Gastrocnemius medialis (tissue), 4 donors: ENCODE measurements at regions not wholly inside any gene's neighbourhood (a gene's known extent, or its start where the extent isn't known, plus 50 kb on each side); places are given as distances from the start of the nearest gene placed in this dataset.

Source experiments
- CTCF ChIP-seq, 5 experiments: fragments of 450-650 bp in 3 of 5; fragments of 200-600 bp in 2 of 5; sonication (generic) in 2 of 5; IDR thresholded peaks in 4 of 5; conservative IDR thresholded peaks in 1 of 5; 1 replicate in 4 of 5; 2 replicates in 1 of 5; pipeline ENCODE4 v1.5.1; 2016 to 2019; ENCODE audit warnings: antibody characterized with exemption in 5 of 5, mild to moderate bottlenecking in 3 of 5, moderate library complexity in 3 of 5
- POLR2A ChIP-seq, 2 donors: fragments of 450-650 bp; IDR thresholded peaks; one replicate each; pipeline ENCODE4 v1.6.1; 2017; ENCODE audit warnings: antibody characterized with exemption in 2 of 2, mild to moderate bottlenecking in 2 of 2, moderate library complexity in 2 of 2

- TF ChIP-seq POLR2A (IDR thresholded peaks at IDR 0.05) (no peak), CTCF (IDR thresholded peaks at IDR 0.05 in 4 of 5, conservative IDR thresholded peaks at IDR 0.05 in 1 of 5) (no peak)
Observed at GRCh38 chr4:132593717-132594400, 555.2 kb upstream of the PCDH10 start.
